K562 (cell line): ENCODE measurements at regions not wholly inside any gene's neighbourhood (a gene's known extent, or its start where the extent isn't known, plus 50 kb on each side); places are given as distances from the start of the nearest gene placed in this dataset.

Experiments used
- EHMT2 ChIP-seq: fragments of 450-650 bp; IDR thresholded peaks from 2 replicates; pipeline ENCODE4 v1.6.1; 2018; ENCODE audit warnings: antibody characterized with exemption
- KDM5B ChIP-seq: fragments of 200-600 bp; sonication (generic); IDR thresholded peaks from 2 replicates; pipeline ENCODE4 v1.6.1; 2012; ENCODE audit warnings: low read depth, mild to moderate bottlenecking, moderate library complexity, low read length, control low read depth, inconsistent platforms; ENCODE audit not compliant: insufficient replicate concordance
- POLR2AphosphoS5 ChIP-seq: IDR thresholded peaks from 2 replicates; pipeline ENCODE4 v1.6.1; 2011; ENCODE audit warnings: mild to moderate bottlenecking, low read depth, low read length, moderate library complexity; ENCODE audit not compliant: control insufficient read depth, insufficient read depth
- RAD21 ChIP-seq, 2 experiments: fragments of 250-450 bp in 1 of 2; fragments of 450-650 bp in 1 of 2; sonication (Bioruptor Pico) in 1 of 2; formaldehyde crosslinking in 1 of 2; IDR thresholded peaks in 1 of 2; conservative IDR thresholded peaks in 1 of 2; 2 replicates each; pipeline versions ENCODE4 v1.4.0 to v1.8.0; 2020 to 2022; ENCODE audit warnings: mild to moderate bottlenecking in 2 of 2, moderate library complexity in 1 of 2
- TAF1 ChIP-seq: IDR thresholded peaks from 2 replicates; pipeline ENCODE4 v1.6.1; 2011; ENCODE audit warnings: mild to moderate bottlenecking, low read length, moderate library complexity; ENCODE audit not compliant: insufficient read depth, control insufficient read depth, severe bottlenecking; ENCODE audit errors: extremely low read depth
- TEAD4 ChIP-seq, 2 experiments: sonication (generic) in 1 of 2; formaldehyde crosslinking in 1 of 2; IDR thresholded peaks; 2 replicates each; pipeline versions ENCODE4 v1.6.1 to v1.8.0; 2012 to 2022; ENCODE audit warnings: borderline replicate concordance in 1 of 2, inconsistent platforms in 1 of 2, low read length in 1 of 2, mild to moderate bottlenecking in 1 of 2, missing genetic modification reagents in 1 of 2
- TF ChIP-seq, protein P1 (sequence below): fragments of 450-650 bp; formaldehyde crosslinking; conservative IDR thresholded peaks from 2 replicates; pipeline ENCODE4 v1.4.0; 2022; ENCODE audit warnings: mild to moderate bottlenecking, missing genetic modification characterization

DNA sequence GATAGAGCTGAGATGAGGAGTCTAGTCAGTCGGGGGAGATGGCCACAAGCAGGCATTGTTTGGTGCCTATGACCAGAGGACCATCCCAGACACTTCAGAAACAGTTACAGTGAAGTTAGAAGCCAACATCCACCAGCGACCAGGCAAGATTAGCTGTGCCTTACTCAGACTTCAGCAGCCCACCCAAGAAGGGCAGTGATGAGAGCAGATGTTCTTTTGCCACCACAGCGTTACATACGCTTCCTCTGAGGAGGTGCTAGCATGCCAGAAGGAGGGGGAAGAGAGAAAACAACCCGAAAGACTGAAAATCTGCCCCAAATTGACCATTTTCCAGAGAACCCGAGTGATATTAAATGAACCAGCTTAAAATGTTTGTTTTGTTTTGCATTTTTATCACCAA is 186.8 kb downstream of the PRL start:
- TF ChIP-seq EHMT2 (no peak), RAD21 (CRISPR knock-in tag; conservative IDR thresholded peaks at IDR 0.05 in 1 of 2, IDR thresholded peaks at IDR 0.05 in 1 of 2) (no peak), POLR2AphosphoS5 (no peak), TEAD4 (IDR thresholded peaks at IDR 0.05; ENCODE audit: low read length) (no peak), TEAD4 (CRISPR knock-in tag; IDR thresholded peaks at IDR 0.05; ENCODE audit: borderline replicate concordance) (no peak), TAF1 (no peak), KDM5B (no peak)
- TF ChIP-seq, protein P1, sequence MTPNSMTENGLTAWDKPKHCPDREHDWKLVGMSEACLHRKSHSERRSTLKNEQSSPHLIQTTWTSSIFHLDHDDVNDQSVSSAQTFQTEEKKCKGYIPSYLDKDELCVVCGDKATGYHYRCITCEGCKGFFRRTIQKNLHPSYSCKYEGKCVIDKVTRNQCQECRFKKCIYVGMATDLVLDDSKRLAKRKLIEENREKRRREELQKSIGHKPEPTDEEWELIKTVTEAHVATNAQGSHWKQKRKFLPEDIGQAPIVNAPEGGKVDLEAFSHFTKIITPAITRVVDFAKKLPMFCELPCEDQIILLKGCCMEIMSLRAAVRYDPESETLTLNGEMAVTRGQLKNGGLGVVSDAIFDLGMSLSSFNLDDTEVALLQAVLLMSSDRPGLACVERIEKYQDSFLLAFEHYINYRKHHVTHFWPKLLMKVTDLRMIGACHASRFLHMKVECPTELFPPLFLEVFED (CRISPR knock-in tag): no peak
